ENCODE measurements at regions not wholly inside any gene's neighbourhood (a gene's known extent, or its start where the extent isn't known, plus 50 kb on each side); places are given as distances from the start of the nearest gene placed in this dataset.

GRCh38 chrX:121195719-121196118 is 148.3 kb downstream of the GLUD2 start:
- TF ChIP-seq POLR2A (IDR thresholded peaks at IDR 0.05): no peak
- TF ChIP-seq EP300 (IDR thresholded peaks at IDR 0.05): no peak

All from ovary (tissue), 1 donor.